T-helper 2 cell treated with Interferon-gamma antibody and Interleukin-4, amounts not matched to agents 5 μg/mL and 100 μg/mL, for 36 hours (primary cell): ENCODE measurements at regions not wholly inside any gene's neighbourhood (a gene's known extent, or its start where the extent isn't known, plus 50 kb on each side); places are given as distances from the start of the nearest gene placed in this dataset.

Source experiments
- DNase-seq: peaks from one replicate; pipeline ENCODE4 v3.0.0; 2021; ENCODE audit warnings: low spot score
- H3K27ac Mint-ChIP-seq: one replicate; pipeline ENCODE4 v1.8.0; 2021; ENCODE audit warnings: mild to moderate bottlenecking, mixed read lengths
- H3K27me3 Mint-ChIP-seq: one replicate; pipeline ENCODE4 v1.8.0; 2021; ENCODE audit warnings: low read depth, mixed read lengths
- H3K36me3 Mint-ChIP-seq: one replicate; pipeline ENCODE4 v1.8.0; 2021; ENCODE audit warnings: low read depth, mixed read lengths
- H3K4me1 Mint-ChIP-seq: one replicate; pipeline ENCODE4 v1.8.0; 2021; ENCODE audit warnings: low read depth, mixed read lengths
- H3K4me3 Mint-ChIP-seq: one replicate; pipeline ENCODE4 v1.8.0; 2022; ENCODE audit warnings: mild to moderate bottlenecking, moderate library complexity, mixed read lengths
- H3K9me3 Mint-ChIP-seq: one replicate; pipeline ENCODE4 v1.8.0; 2021; ENCODE audit warnings: mixed read lengths

- DNase-seq: no peak
- Mint-ChIP-seq H3K36me3 (no peaks in the 10 kb centered on the region), H3K27ac (no peak overlapping the region), H3K27me3 (peaks cover 21% of the 10 kb centered on the region), H3K9me3 (no peaks in the 10 kb centered on the region), H3K4me3 (no peak overlapping the region), H3K4me1 (peaks cover 9% of the 10 kb centered on the region)
These were observed 199.0 kb downstream of the KATNAL1 start for GRCh38 chr13:30108216-30108912.

GRCh38 chr13:30107521-30108136 is 199.7 kb downstream of the KATNAL1 start:
- no peak overlapping the region for H3K4me3 Mint-ChIP-seq
- peaks cover 19% of the 10 kb centered on the region for H3K27me3 Mint-ChIP-seq
- no peak for DNase-seq
- no peaks in the 10 kb centered on the region for H3K9me3 Mint-ChIP-seq
- peaks cover 3% of the 10 kb centered on the region for H3K4me1 Mint-ChIP-seq
- no peaks in the 10 kb centered on the region for H3K36me3 Mint-ChIP-seq
- H3K27ac Mint-ChIP-seq: no peak overlapping the region

- DNase-seq: no peak
- no peaks in the 10 kb centered on the region for H3K4me1 Mint-ChIP-seq
- no peaks in the 10 kb centered on the region for H3K9me3 Mint-ChIP-seq
- H3K4me3 Mint-ChIP-seq: no peak overlapping the region
- no peak overlapping the region for H3K27ac Mint-ChIP-seq
- H3K36me3 Mint-ChIP-seq: no peaks in the 10 kb centered on the region
- peaks cover 24% of the 10 kb centered on the region for H3K27me3 Mint-ChIP-seq
These were observed 200.2 kb downstream of the KATNAL1 start for GRCh38 chr13:30107121-30107520.

- peaks cover 22% of the 10 kb centered on the region for H3K27me3 Mint-ChIP-seq
- no peaks in the 10 kb centered on the region for H3K9me3 Mint-ChIP-seq
- no peaks in the 10 kb centered on the region for H3K4me1 Mint-ChIP-seq
These were observed 202.0 kb downstream of the KATNAL1 start for GRCh38 chr13:30105381-30105780.

GRCh38 chr13:30103161-30103840 is 204.1 kb downstream of the KATNAL1 start:
- no peaks in the 10 kb centered on the region for H3K36me3 Mint-ChIP-seq
- H3K9me3 Mint-ChIP-seq: no peaks in the 10 kb centered on the region
- no peak overlapping the region for H3K27ac Mint-ChIP-seq
- no peak overlapping the region for H3K4me3 Mint-ChIP-seq
- H3K27me3 Mint-ChIP-seq: peaks cover 26% of the 10 kb centered on the region
- DNase-seq: no peak
- no peaks in the 10 kb centered on the region for H3K4me1 Mint-ChIP-seq

More at GRCh38 chr13:30105381-30105780, 202.0 kb downstream of the KATNAL1 start:
- no peak overlapping the region for H3K27ac Mint-ChIP-seq
- H3K36me3 Mint-ChIP-seq: no peaks in the 10 kb centered on the region
- H3K4me3 Mint-ChIP-seq: no peak overlapping the region
- DNase-seq: no peak

GRCh38 chr13:30100226-30100625 is 207.1 kb downstream of the KATNAL1 start:
- DNase-seq: no peak
- H3K4me1 Mint-ChIP-seq: no peaks in the 10 kb centered on the region
- H3K27ac Mint-ChIP-seq: no peak overlapping the region
- no peaks in the 10 kb centered on the region for H3K36me3 Mint-ChIP-seq
- H3K4me3 Mint-ChIP-seq: no peak overlapping the region
- no peaks in the 10 kb centered on the region for H3K9me3 Mint-ChIP-seq
- H3K27me3 Mint-ChIP-seq: peaks cover 21% of the 10 kb centered on the region

GRCh38 chr13:30097701-30098100 is 209.7 kb downstream of the KATNAL1 start:
- Mint-ChIP-seq H3K4me3 (no peak overlapping the region), H3K9me3 (no peaks in the 10 kb centered on the region), H3K27me3 (peaks cover 12% of the 10 kb centered on the region), H3K4me1 (no peaks in the 10 kb centered on the region), H3K27ac (no peak overlapping the region), H3K36me3 (no peaks in the 10 kb centered on the region)
- DNase-seq: no peak

- Mint-ChIP-seq H3K27me3 (peaks cover 6% of the 10 kb centered on the region), H3K4me1 (no peaks in the 10 kb centered on the region), H3K4me3 (no peak overlapping the region), H3K36me3 (no peaks in the 10 kb centered on the region), H3K9me3 (no peaks in the 10 kb centered on the region), H3K27ac (no peak overlapping the region)
- DNase-seq: no peak
These were observed 210.3 kb downstream of the KATNAL1 start for GRCh38 chr13:30097089-30097488.

GRCh38 chr13:30094015-30094414 is 213.3 kb downstream of the KATNAL1 start:
- Mint-ChIP-seq H3K4me1 (no peaks in the 10 kb centered on the region), H3K4me3 (no peak overlapping the region), H3K27ac (no peak overlapping the region)

GRCh38 chr13:30093236-30093635 is 214.1 kb downstream of the KATNAL1 start:
- H3K4me1 Mint-ChIP-seq: peaks cover under 1% of the 10 kb centered on the region
- H3K27me3 Mint-ChIP-seq: peaks cover 2% of the 10 kb centered on the region
- H3K9me3 Mint-ChIP-seq: no peaks in the 10 kb centered on the region
- H3K4me3 Mint-ChIP-seq: no peak overlapping the region
- no peak for DNase-seq
- H3K27ac Mint-ChIP-seq: no peak overlapping the region
- H3K36me3 Mint-ChIP-seq: no peaks in the 10 kb centered on the region

More at GRCh38 chr13:30094015-30094414, 213.3 kb downstream of the KATNAL1 start:
- no peak for DNase-seq
- peaks cover 4% of the 10 kb centered on the region for H3K27me3 Mint-ChIP-seq
- no peaks in the 10 kb centered on the region for H3K9me3 Mint-ChIP-seq
- no peaks in the 10 kb centered on the region for H3K36me3 Mint-ChIP-seq

- Mint-ChIP-seq H3K27ac (no peak overlapping the region), H3K4me3 (no peak overlapping the region), H3K27me3 (peaks cover 2% of the 10 kb centered on the region), H3K36me3 (no peaks in the 10 kb centered on the region), H3K9me3 (no peaks in the 10 kb centered on the region), H3K4me1 (peaks cover 1% of the 10 kb centered on the region)
- no peak for DNase-seq
These were observed 215.7 kb downstream of the KATNAL1 start for GRCh38 chr13:30091691-30092090.

- no peak overlapping the region for H3K27ac Mint-ChIP-seq
- peaks cover 3% of the 10 kb centered on the region for H3K27me3 Mint-ChIP-seq
- H3K4me1 Mint-ChIP-seq: peaks cover 1% of the 10 kb centered on the region
- no peaks in the 10 kb centered on the region for H3K36me3 Mint-ChIP-seq
- H3K9me3 Mint-ChIP-seq: no peaks in the 10 kb centered on the region
- no peak for DNase-seq
- no peak overlapping the region for H3K4me3 Mint-ChIP-seq
These were observed 216.3 kb downstream of the KATNAL1 start for GRCh38 chr13:30091035-30091434.

- no peaks in the 10 kb centered on the region for H3K36me3 Mint-ChIP-seq
- H3K4me1 Mint-ChIP-seq: peaks cover 1% of the 10 kb centered on the region
- H3K27ac Mint-ChIP-seq: no peak overlapping the region
- no peak overlapping the region for H3K4me3 Mint-ChIP-seq
- no peak for DNase-seq
- no peaks in the 10 kb centered on the region for H3K9me3 Mint-ChIP-seq
- peaks cover 16% of the 10 kb centered on the region for H3K27me3 Mint-ChIP-seq
These were observed 219.0 kb downstream of the KATNAL1 start for GRCh38 chr13:30088312-30088855.

- no peaks in the 10 kb centered on the region for H3K36me3 Mint-ChIP-seq
- no peak overlapping the region for H3K27ac Mint-ChIP-seq
- no peak overlapping the region for H3K4me3 Mint-ChIP-seq
- H3K4me1 Mint-ChIP-seq: peaks cover 1% of the 10 kb centered on the region
- peaks cover 21% of the 10 kb centered on the region for H3K27me3 Mint-ChIP-seq
- H3K9me3 Mint-ChIP-seq: no peaks in the 10 kb centered on the region
- no peak for DNase-seq
These were observed 222.3 kb downstream of the KATNAL1 start for GRCh38 chr13:30085087-30085486.
